SIG-M5 treated with dmso at 0.1 percent for 504 hours (cell line): ENCODE measurements at regions not wholly inside any gene's neighbourhood (a gene's known extent, or its start where the extent isn't known, plus 50 kb on each side); places are given as distances from the start of the nearest gene placed in this dataset.

ENCODE experiments used
- DNase-seq: peaks from one replicate; lab custom pipeline; 2025; ENCODE audit not compliant: unreplicated experiment; lab: John Stamatoyannopoulos, UW

DNA sequence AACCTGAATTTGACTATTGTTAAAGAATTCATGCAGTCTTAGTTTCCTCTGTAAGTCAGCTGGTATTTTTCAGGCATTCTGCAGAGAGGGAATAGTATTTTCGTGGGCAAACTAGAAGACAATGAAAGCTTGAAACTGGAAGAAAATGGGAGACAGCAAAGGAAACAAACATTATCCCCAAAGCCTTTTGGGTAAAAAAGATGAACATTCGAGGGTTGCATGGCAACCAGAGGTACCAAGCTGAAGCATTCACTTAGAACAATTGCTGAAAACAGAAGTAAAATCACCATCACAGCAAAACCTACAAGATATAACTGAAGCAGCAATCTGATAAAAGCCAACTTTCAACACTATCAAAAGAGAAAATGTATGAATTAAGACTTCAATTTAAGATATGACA lies 233.7 kb downstream of the SCG2 start:
- no peak for DNase-seq

- DNase-seq = no peak
Measured at GRCh38 chr2:223369889-223370288, 232.3 kb downstream of the SCG2 start.

DNA sequence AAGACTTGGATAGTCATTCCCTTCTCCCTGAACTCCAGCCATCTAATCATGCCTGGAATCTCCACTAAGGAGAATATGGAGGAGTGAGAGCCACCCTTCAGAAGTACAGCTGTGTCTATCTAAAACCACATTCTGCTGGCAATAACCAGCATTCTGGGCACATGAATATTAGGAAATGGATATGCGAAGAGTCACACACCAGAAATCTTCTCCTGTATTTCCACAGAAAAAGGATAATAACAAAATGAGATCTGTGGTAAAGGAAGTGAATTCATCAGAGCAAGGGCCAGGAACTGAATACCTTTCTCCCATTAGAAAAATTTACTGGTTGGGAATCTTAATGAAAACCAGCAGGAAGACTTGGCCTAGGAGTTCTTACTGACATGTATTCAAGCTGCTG lies 218.8 kb downstream of the SCG2 start:
- DNase-seq = no peak

DNA sequence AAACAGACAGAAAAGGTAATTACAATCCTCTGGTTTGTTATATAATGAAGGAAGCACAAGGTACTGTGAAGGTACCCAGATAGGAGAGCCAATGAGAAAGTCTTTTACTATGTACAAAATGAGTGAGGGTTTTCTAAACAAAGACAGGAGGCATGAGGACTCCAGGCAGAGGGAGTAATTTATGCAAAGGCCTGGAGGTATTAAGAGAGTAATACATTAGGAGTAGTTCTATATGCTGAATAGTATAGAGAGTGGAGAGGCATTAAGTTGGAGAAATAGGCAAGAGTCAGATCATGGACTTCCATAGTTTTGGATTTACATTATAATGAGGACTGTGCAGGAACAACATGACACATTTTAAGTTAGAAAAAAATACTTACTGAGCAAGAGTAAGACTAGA lies 216.0 kb downstream of the SCG2 start:
- no peak for DNase-seq

GRCh38 chr2:223386984-223387383 lies 215.2 kb downstream of the SCG2 start:
- no peak for DNase-seq

GRCh38 chr2:223389624-223390023 lies 212.5 kb downstream of the SCG2 start:
- no peak for DNase-seq

DNA sequence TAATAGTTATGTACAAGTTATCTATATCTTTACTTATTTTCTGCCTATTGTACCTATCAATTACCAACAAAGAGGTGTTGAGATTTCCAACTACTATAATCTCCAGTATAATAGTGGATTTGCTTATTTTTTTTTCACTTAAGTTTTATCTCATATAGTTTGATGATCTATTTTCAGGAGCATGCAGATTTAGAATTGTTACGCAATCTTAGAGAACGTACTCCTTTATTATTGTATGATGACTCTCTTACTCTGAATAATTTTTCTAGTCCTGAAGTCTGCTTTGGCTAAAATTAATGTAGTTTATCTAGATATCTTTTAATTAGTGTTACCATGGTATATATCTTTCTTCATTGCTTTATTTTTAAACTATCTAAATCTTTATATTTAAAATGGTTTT lies 205.2 kb downstream of the SCG2 start:
- no peak for DNase-seq

- no peak for DNase-seq
Measured at GRCh38 chr2:223399357-223399957, 202.7 kb downstream of the SCG2 start.

- DNase-seq = no peak
Measured at GRCh38 chr2:223404616-223405015, 197.5 kb downstream of the SCG2 start.

DNA sequence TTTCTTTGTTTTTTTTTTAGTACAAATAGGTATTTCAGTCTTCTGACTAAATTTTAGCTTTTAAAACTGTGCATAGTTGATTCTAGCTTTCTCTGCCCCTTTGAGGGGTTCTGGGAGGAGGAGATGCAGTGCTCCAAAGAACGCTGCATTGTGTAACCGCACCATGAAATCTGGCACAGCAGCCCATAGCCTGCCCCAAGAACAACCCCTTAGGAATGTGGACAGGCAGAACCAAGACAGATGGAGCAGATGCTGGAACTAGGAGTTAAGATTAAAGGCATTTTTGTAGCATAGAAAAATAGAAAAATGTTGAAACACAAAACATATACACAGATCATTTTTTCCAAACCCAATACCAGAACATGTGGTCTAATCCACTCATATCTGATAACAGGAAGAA lies 187.5 kb downstream of the SCG2 start:
- no peak for DNase-seq

GRCh38 chr2:223415071-223415470 lies 187.1 kb downstream of the SCG2 start:
- DNase-seq = no peak

DNA sequence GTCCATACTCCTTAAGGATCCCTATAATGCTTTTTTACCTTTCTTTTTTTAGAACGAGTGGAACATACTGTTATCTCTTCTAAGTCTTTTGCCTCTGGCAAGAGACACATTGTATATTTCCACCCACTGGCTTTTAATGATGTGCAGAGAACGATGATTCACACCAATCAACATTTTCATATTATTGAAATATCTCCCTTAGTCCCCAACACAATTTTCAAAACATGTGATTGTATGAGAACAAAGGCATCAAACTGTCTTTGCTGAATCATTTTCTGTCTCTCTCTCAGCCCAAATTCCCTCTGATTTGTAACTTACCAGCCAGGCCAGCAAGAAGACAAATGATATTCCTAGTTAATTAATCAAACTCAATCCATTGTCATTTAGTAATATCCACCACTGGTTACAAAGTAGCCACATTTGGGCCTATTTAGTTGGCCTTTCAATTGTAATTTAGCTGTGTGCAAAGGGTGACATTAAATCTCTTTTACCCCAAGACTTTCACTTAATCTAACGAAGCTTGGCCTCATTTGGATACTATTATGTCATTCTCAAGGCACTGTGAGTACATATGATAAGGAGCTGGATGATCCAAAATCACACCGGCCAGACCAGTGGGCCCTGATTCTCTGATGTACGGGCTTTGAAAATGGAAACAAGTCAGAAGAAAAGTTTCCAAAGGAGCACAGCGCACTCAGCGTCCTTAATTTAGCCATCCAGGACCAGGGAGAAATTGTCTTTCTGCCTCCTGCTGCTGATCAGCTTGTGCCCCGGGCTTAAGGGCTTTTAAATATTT lies 185.1 kb downstream of the SCG2 start:
- DNase-seq = no peak

- DNase-seq = no peak
Measured at GRCh38 chr2:223418131-223418530, 184.0 kb downstream of the SCG2 start.

GRCh38 chr2:223418604-223419199 lies 183.5 kb downstream of the SCG2 start:
- no peak for DNase-seq

DNA sequence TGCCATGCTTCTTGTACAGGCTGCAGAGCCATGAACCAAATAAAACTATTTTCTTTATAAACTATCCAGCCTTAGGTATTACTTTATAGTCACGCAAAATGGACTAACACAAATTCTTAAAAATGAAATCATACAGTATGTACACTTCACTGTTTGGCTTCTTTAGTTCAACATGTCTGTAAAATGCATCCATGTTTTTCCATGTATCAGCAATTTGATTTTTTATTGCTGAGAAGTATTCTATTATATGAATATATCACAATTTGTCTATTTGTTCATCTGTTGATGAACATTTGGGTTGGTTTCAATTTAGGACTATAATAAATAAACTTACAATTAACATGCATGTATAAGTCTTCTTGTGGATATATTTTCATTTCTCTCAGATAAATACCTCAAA lies 182.1 kb downstream of the SCG2 start:
- no peak for DNase-seq

- DNase-seq = no peak
Measured at GRCh38 chr2:223431479-223431878, 170.7 kb downstream of the SCG2 start.

- DNase-seq = no peak
Measured at GRCh38 chr2:223433461-223433860, 168.7 kb downstream of the SCG2 start.

DNA sequence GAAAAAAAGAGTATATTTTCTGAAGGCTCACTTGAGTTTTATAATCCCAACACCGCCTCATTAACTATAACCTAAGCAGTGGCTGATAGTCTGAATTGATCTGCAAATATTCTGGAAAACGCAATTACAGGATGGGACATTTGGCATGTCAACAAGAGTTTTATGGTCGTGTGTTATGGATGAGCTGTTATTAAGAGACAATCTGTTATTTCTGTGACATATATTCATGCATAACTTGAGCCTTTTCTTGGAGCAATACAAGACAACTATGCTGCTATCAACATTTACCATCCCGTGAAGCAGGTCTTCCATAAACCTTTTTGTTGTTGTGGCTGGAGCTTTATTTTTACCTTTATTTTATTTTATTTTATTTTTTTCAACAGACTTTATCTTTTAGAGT lies 164.4 kb downstream of the SCG2 start:
- DNase-seq = no peak

GRCh38 chr2:223439184-223439583 lies 163.0 kb downstream of the SCG2 start:
- DNase-seq = no peak

GRCh38 chr2:223439786-223440185 lies 162.4 kb downstream of the SCG2 start:
- no peak for DNase-seq

DNA sequence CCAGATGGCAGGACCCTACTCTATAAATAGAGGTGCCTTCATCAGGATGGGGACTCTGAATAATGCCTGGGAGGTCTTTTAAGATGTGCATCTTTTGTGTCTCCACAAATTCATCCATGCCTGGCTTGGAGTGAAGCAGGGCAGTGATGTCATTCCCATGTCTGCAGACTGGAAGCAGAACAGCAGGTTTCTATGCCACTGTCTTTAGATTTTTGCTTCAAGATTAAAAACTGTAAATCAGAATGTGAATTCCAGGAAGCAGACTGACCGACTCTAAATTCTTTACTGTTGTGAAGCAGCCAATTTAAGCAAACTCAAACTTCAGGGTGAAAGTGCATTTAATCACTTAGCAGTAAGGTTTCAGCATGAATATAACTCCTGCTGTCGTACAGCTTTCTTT lies 159.3 kb downstream of the SCG2 start:
- no peak for DNase-seq

DNA sequence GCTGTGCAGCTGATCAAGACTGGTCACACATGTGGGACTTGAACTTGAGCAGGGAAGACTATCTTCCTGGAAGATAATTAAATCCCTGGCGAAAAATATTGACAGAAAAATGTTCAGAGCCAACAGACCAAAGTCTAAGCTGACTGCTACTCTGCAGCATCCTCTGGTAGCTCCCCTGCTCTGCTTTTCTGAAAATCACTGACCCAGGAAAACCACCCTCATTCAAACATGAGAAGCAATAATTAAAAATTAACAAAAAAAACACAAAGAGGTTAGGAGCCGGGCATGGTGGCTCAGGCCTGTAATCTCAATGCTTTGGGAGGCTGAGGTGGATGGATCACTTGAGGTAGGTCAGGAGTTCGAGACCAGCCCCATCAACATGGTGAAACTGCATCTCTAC lies 151.9 kb downstream of the SCG2 start:
- DNase-seq = no peak
